ENCODE measurements at regions not wholly inside any gene's neighbourhood (a gene's known extent, or its start where the extent isn't known, plus 50 kb on each side); places are given as distances from the start of the nearest gene placed in this dataset.
"Not testable (repeated sequence)": the region's sequence is repeated elsewhere in the genome, so short reads cannot be mapped to it uniquely, and the experiment has no call there.

- intact Hi-C loops (cut with DNase I; ENCODE audit: low total_unique reads) = no loop called here
- Histone ChIP-seq H3K9me3 (peaks cover 0 to 64% (median 41%) of the 10 kb centered on the region in 8 donors), H3K27me3 (replicated peaks in 1 of 7) (no peaks in the 10 kb centered on the region), H3K36me3 (no peaks in the 10 kb centered on the region), H3K4me3 (no peak overlapping the region), H3K27ac (no peak overlapping the region), H3K4me1 (no peaks in the 10 kb centered on the region)
- DNase-seq = no peak
- WGBS, 5 donors = 55 to 76% (median 57%) methylated on average over 2 of the region's 2 CpGs
- no peak for TF ChIP-seq CTCF (IDR thresholded peaks at IDR 0.05 in 8 of 11, conservative IDR thresholded peaks at IDR 0.05 in 3 of 11)
- no peak for TF ChIP-seq POLR2A (IDR thresholded peaks at IDR 0.05)
- no peak for TF ChIP-seq POLR2AphosphoS5 (IDR thresholded peaks at IDR 0.05)
These were observed 210.8 kb downstream of the FGF10 start for GRCh38 chr5:44178414-44178813.

GRCh38 chr5:44167540-44167939 lies 221.7 kb downstream of the FGF10 start:
- H3K27ac ChIP-seq = no peak overlapping the region
- H3K4me1 ChIP-seq = no peaks in the 10 kb centered on the region
- no peaks in the 10 kb centered on the region for H3K27me3 ChIP-seq (replicated peaks in 1 of 7)
- peaks cover 0 to 55% (median 23%) of the 10 kb centered on the region in 8 donors for H3K9me3 ChIP-seq
- H3K4me3 ChIP-seq = no peak overlapping the region
- no peak for TF ChIP-seq POLR2AphosphoS5 (IDR thresholded peaks at IDR 0.05)
- no peak for TF ChIP-seq CTCF (IDR thresholded peaks at IDR 0.05 in 8 of 11, conservative IDR thresholded peaks at IDR 0.05 in 3 of 11)
- no peak for TF ChIP-seq POLR2A (IDR thresholded peaks at IDR 0.05)
- intact Hi-C loops (cut with DNase I; ENCODE audit: low total_unique reads) = no loop called here
- DNase-seq = no peak
- H3K36me3 ChIP-seq = no peaks in the 10 kb centered on the region

GRCh38 chr5:44160369-44160768 lies 228.9 kb downstream of the FGF10 start:
- intact Hi-C loops (cut with DNase I; ENCODE audit: low total_unique reads) = no loop called here
- no peak overlapping the region for H3K4me3 ChIP-seq
- WGBS, 5 donors = 68 to 86% (median 77%) methylated on average over 4 of the region's 4 CpGs
- H3K27me3 ChIP-seq (replicated peaks in 1 of 7) = no peaks in the 10 kb centered on the region
- no peak overlapping the region for H3K27ac ChIP-seq
- no peak for DNase-seq
- TF ChIP-seq POLR2AphosphoS5 (IDR thresholded peaks at IDR 0.05) = no peak
- no peak for TF ChIP-seq POLR2A (IDR thresholded peaks at IDR 0.05)
- TF ChIP-seq CTCF (IDR thresholded peaks at IDR 0.05 in 8 of 11, conservative IDR thresholded peaks at IDR 0.05 in 3 of 11) = no peak
- H3K4me1 ChIP-seq = no peaks in the 10 kb centered on the region
- H3K9me3 ChIP-seq = peaks cover 7 to 61% (median 51%) of the 10 kb centered on the region in 8 donors
- no peaks in the 10 kb centered on the region for H3K36me3 ChIP-seq

- Histone ChIP-seq H3K27ac (no peak overlapping the region), H3K27me3 (replicated peaks in 1 of 7) (no peaks in the 10 kb centered on the region), H3K4me1 (no peaks in the 10 kb centered on the region), H3K36me3 (no peaks in the 10 kb centered on the region), H3K4me3 (no peak overlapping the region), H3K9me3 (peaks cover 1 to 35% (median 22%) of the 10 kb centered on the region in 8 donors)
- no peak for TF ChIP-seq POLR2A (IDR thresholded peaks at IDR 0.05)
- no peak for TF ChIP-seq POLR2AphosphoS5 (IDR thresholded peaks at IDR 0.05)
- no peak for TF ChIP-seq CTCF (IDR thresholded peaks at IDR 0.05 in 8 of 11, conservative IDR thresholded peaks at IDR 0.05 in 3 of 11)
- intact Hi-C loops (cut with DNase I; ENCODE audit: low total_unique reads) = no loop called here
- no peak for DNase-seq
- 93 to 97% (median 94%) methylated on average over 5 of the region's 5 CpGs for WGBS, 5 donors
These were observed 239.0 kb downstream of the FGF10 start for GRCh38 chr5:44150075-44150723.

- H3K27ac ChIP-seq; H3K36me3 ChIP-seq; H3K4me3 ChIP-seq; intact Hi-C loops (cut with DNase I; ENCODE audit: low total_unique reads); H3K4me1 ChIP-seq; DNase-seq; H3K27me3 ChIP-seq (replicated peaks in 1 of 7): not testable (repeated sequence)
- peaks cover 0 to 31% (median 15%) of the 10 kb centered on the region in 8 donors for H3K9me3 ChIP-seq
- 53 to 75% (median 71%) methylated on average over 3 of the region's 3 CpGs for WGBS, 5 donors
These were observed 271.3 kb downstream of the FGF10 start for GRCh38 chr5:44117947-44118346.

- DNase-seq; H3K4me1 ChIP-seq; H3K4me3 ChIP-seq; H3K27me3 ChIP-seq (replicated peaks in 1 of 7); H3K27ac ChIP-seq; H3K36me3 ChIP-seq; intact Hi-C loops (cut with DNase I; ENCODE audit: low total_unique reads): not testable (repeated sequence)
- peaks cover 3 to 82% (median 52%) of the 10 kb centered on the region in 8 donors for H3K9me3 ChIP-seq
- 53 to 67% (median 66%) methylated on average over 3 to 5 of the region's 5 CpGs for WGBS, 5 donors
These were observed 281.0 kb downstream of the FGF10 start for GRCh38 chr5:44108232-44108631.

Data from spleen (tissue), 11 donors.